OCI-LY3 (cell line): ENCODE measurements at regions not wholly inside any gene's neighbourhood (a gene's known extent, or its start where the extent isn't known, plus 50 kb on each side); places are given as distances from the start of the nearest gene placed in this dataset.

ENCODE experiments used
- H2AFZ ChIP-seq: fragments of 200-600, 300-600 bp; shearing (Covaris generic); 2 replicates; pipeline ENCODE4 v1.6.0; 2014; ENCODE audit warnings: antibody characterized with exemption, low read depth, low read length
- H3K27ac ChIP-seq: fragments of 200-600, 300-600 bp; sonication (generic); 2 replicates; pipeline ENCODE4 v1.5.1; 2014; ENCODE audit warnings: mild to moderate bottlenecking, low read length, moderate library complexity, mixed read lengths
- H3K27me3 ChIP-seq: fragments of 200-600, 300-600 bp; sonication (generic); 2 replicates; pipeline ENCODE4 v1.6.1; 2014; ENCODE audit warnings: low read depth, low read length, mixed read lengths
- H3K36me3 ChIP-seq: fragments of 200-600, 300-600 bp; sonication (generic); replicated peaks from 2 replicates; pipeline ENCODE3; 2014; ENCODE audit warnings: low read depth, low read length, mixed read lengths
- H3K4me1 ChIP-seq: fragments of 300-600, 200-600 bp; sonication (generic); 2 replicates; pipeline ENCODE4 v1.6.1; 2014; ENCODE audit warnings: low read length, mixed read lengths
- H3K4me2 ChIP-seq: fragments of 200-600, 300-600 bp; sonication (generic); 2 replicates; pipeline ENCODE4 v1.6.1; 2014; ENCODE audit warnings: low read length, mixed read lengths
- H3K4me3 ChIP-seq: fragments of 300-600, 200-600 bp; sonication (generic); 2 replicates; pipeline ENCODE4 v1.5.1; 2014; ENCODE audit warnings: antibody characterized with exemption, mild to moderate bottlenecking, low read length, moderate library complexity
- H3K79me2 ChIP-seq: fragments of 300-600, 200-600 bp; shearing (Covaris generic); 2 replicates; pipeline ENCODE4 v1.6.1; 2014; ENCODE audit warnings: mild to moderate bottlenecking, low read length, mixed read lengths
- H3K9ac ChIP-seq: fragments of 300-600, 200-600 bp; shearing (Covaris generic); 2 replicates; pipeline ENCODE4 v1.6.0; 2014; ENCODE audit warnings: mild to moderate bottlenecking, low read length, moderate library complexity
- H3K9me3 ChIP-seq: fragments of 200-600, 300-600 bp; shearing (Covaris generic); 2 replicates; pipeline ENCODE4 v1.6.1; 2014; ENCODE audit warnings: low read length, mixed read lengths; ENCODE audit not compliant: insufficient read depth
- H4K20me1 ChIP-seq: fragments of 200-600, 300-600 bp; sonication (generic); 2 replicates; pipeline ENCODE4 v1.6.1; 2016; ENCODE audit warnings: low read length, mixed read lengths; ENCODE audit not compliant: insufficient read depth
- EZH2phosphoT487 ChIP-seq: fragments of 200-600 bp; shearing (Covaris generic); IDR thresholded peaks from 2 replicates; pipeline ENCODE4 v1.6.1; 2018; ENCODE audit warnings: antibody characterized with exemption, mixed run types, low read depth
- TF ChIP-seq, protein P1 (sequence below): fragments of 200-600, 300-600 bp; sonication (generic); IDR thresholded peaks from 2 replicates; pipeline ENCODE4 v1.5.1; 2014; ENCODE audit warnings: antibody characterized with exemption, low read length, low read depth

DNA sequence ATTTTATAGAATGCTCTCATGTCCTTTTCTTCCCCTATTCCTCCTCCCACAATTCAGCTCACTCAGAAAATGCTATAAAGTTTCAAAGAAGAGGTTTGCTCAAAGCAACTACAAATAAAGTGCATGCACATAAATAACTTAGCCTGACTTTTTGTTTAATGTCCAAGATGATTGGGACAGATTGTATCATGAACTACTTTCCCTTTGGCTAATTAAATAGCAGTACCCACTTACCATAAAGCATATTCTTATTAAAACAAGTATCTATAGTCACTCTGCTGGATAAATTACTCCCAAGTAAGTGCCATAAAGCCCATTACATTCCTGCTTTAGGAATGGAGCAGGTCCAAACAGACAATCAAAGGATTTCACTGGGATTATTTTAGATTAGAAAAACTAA is 576.0 kb downstream of the LMO4 start:
- Histone ChIP-seq H3K9ac (no peak overlapping the region), H4K20me1 (no peaks in the 10 kb centered on the region), H3K36me3 (no peaks in the 10 kb centered on the region), H3K9me3 (no peaks in the 10 kb centered on the region), H3K27me3 (no peaks in the 10 kb centered on the region), H2AFZ (no peak overlapping the region), H3K27ac (no peak overlapping the region), H3K4me2 (no peak overlapping the region), H3K4me3 (no peak overlapping the region), H3K4me1 (no peaks in the 10 kb centered on the region), H3K79me2 (no peaks in the 10 kb centered on the region)
- TF ChIP-seq, protein P1, sequence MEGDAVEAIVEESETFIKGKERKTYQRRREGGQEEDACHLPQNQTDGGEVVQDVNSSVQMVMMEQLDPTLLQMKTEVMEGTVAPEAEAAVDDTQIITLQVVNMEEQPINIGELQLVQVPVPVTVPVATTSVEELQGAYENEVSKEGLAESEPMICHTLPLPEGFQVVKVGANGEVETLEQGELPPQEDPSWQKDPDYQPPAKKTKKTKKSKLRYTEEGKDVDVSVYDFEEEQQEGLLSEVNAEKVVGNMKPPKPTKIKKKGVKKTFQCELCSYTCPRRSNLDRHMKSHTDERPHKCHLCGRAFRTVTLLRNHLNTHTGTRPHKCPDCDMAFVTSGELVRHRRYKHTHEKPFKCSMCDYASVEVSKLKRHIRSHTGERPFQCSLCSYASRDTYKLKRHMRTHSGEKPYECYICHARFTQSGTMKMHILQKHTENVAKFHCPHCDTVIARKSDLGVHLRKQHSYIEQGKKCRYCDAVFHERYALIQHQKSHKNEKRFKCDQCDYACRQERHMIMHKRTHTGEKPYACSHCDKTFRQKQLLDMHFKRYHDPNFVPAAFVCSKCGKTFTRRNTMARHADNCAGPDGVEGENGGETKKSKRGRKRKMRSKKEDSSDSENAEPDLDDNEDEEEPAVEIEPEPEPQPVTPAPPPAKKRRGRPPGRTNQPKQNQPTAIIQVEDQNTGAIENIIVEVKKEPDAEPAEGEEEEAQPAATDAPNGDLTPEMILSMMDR, result no peak
- TF ChIP-seq EZH2phosphoT487, result no peak

DNA sequence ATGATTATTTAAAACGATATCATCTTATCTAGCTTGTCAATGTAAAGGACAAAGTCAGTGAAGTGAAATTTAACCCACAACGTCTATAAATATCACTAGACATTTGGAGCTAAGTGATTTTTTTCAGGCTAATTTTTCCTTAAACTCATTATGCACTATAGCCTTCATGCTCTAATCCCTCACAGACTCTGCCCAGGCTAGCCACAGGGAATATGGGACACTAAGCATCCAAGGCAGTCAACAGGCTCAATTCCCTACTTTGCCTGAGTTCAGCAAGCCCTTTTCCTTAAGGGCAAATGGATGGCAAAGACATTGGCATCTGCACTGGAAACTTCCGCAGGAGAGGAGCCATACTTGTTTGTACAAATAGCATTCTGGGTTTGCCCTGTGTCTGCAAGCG is 577.0 kb downstream of the LMO4 start:
- Histone ChIP-seq H3K9me3 (no peaks in the 10 kb centered on the region), H3K9ac (no peak overlapping the region), H3K4me1 (no peaks in the 10 kb centered on the region), H3K79me2 (no peaks in the 10 kb centered on the region), H2AFZ (no peak overlapping the region), H3K27me3 (no peaks in the 10 kb centered on the region), H3K4me2 (no peak overlapping the region), H4K20me1 (no peaks in the 10 kb centered on the region), H3K36me3 (no peaks in the 10 kb centered on the region), H3K4me3 (no peak overlapping the region), H3K27ac (no peak overlapping the region)
- no peak for TF ChIP-seq EZH2phosphoT487
- TF ChIP-seq, protein P1, result no peak

DNA sequence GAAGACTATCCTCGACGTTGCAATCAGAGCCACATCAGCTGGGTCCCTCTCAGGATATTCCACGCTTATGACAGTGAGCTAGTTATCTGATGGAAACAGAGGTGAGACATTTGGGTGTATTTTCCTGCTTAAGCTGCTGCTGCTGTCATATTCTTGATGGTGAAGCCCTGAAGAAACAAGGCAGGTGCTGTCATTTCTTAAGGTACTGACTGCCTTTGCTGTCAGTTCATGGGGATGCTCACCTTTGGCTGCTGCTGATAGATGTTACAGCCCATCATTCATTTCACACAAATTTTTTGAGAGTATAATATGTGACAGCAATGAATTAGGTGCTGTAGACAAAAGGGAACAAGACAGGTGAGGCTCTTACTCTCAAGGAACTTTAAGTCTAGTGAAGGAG is 577.4 kb downstream of the LMO4 start:
- no peaks in the 10 kb centered on the region for H3K9me3 ChIP-seq
- H3K79me2 ChIP-seq, result no peaks in the 10 kb centered on the region
- H4K20me1 ChIP-seq, result no peaks in the 10 kb centered on the region
- H3K27me3 ChIP-seq, result no peaks in the 10 kb centered on the region
- H3K9ac ChIP-seq, result no peak overlapping the region
- TF ChIP-seq, protein P1, result no peak
- TF ChIP-seq EZH2phosphoT487, result no peak
- H2AFZ ChIP-seq, result no peak overlapping the region
- no peak overlapping the region for H3K4me2 ChIP-seq
- no peaks in the 10 kb centered on the region for H3K36me3 ChIP-seq
- no peak overlapping the region for H3K4me3 ChIP-seq
- H3K27ac ChIP-seq, result no peak overlapping the region
- no peaks in the 10 kb centered on the region for H3K4me1 ChIP-seq

DNA sequence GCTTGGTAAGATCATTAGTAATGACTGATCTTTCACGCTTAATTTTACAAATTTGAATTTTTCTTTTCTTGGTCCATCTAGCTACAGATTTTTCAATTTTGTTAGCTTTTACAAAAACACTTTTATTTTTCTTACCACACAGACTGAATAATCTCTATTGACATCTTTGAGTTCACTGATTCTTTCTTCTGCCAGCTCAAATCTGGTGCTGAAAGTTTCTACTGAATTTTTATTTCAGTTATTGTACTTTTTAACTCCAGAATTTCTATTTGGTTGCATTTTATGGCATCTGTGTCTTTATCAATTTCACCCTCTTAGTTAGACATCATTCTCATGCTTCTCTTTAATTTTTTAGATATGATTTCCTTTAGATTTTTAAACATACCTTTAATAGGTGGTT is 584.7 kb downstream of the LMO4 start:
- Histone ChIP-seq H3K27ac (no peak overlapping the region), H3K27me3 (no peaks in the 10 kb centered on the region), H3K9ac (no peak overlapping the region), H3K4me2 (no peak overlapping the region), H3K9me3 (no peaks in the 10 kb centered on the region), H3K79me2 (no peaks in the 10 kb centered on the region), H2AFZ (no peak overlapping the region), H4K20me1 (no peaks in the 10 kb centered on the region), H3K36me3 (no peaks in the 10 kb centered on the region), H3K4me1 (no peaks in the 10 kb centered on the region), H3K4me3 (no peak overlapping the region)
- no peak for TF ChIP-seq EZH2phosphoT487
- TF ChIP-seq, protein P1, result no peak
